HG02870 (cell line): ENCODE measurements at regions not wholly inside any gene's neighbourhood (a gene's known extent, or its start where the extent isn't known, plus 50 kb on each side); places are given as distances from the start of the nearest gene placed in this dataset.
"Not testable (repeated sequence)": the region's sequence is repeated elsewhere in the genome, so short reads cannot be mapped to it uniquely, and the experiment has no call there.

Source experiments
- ATAC-seq: cut with Tn5 transposase; IDR thresholded peaks from one replicate; pipeline ENCODE4 v1.9.1; 2021; ENCODE audit warnings: mild to moderate bottlenecking, moderate library complexity; ENCODE audit not compliant: unreplicated experiment

DNA sequence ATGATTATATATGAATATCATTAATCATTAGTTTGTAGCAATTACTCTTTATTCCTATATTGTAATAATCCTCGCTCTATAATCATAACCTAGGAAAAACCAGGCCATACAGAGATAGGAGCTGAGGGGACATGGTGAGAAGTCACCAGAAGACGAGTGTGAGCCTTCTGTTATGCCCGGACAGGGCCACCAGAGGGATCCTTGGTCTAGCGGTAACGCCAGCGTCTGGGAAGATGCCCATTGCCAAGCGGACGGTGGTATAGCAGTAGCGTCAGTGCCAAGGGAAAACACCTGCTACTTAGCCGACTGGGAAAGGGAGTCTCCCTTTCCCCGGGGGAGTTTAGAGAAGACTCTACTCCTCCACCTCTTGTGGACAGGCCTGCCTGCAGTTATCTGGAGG lies 1347.6 kb downstream of the GATA3 start:
- ATAC-seq, result not testable (repeated sequence)

DNA sequence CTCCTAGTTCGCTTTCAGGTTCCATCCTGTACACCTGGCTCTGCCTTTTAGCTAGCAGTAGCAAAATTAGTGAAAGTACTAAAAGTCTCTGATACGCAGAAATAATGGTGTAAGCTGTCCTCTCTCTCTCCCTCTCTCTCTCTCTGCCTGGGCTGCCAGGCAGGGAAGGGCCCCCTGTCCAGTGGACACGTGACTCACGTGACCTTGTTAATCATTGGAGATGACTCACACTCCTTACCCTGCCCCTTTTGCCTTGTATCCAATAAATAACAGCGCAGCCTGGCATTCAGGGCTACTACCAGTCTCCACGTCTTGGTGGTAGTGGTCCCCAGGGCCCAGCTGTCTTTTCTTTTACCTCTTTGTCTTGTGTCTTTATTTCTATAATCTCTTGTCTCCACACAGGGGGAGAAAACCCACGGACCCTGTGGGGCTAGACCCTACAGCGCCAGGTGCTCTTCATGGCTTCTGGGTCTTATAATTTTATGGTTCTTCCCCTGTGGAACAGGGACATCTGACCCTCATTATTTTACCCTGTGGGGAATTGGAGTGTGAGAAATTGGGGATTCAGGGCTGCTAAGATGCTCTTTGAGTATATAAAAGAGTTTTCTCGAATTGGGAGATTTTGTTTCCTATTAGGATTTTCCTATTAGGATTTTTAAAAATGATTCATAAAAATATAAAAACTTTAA lies 1348.2 kb downstream of the GATA3 start:
- ATAC-seq, result not testable (repeated sequence)

GRCh38 chr10:9407201-9407600 lies 1352.7 kb downstream of the GATA3 start:
- ATAC-seq, result not testable (repeated sequence)

GRCh38 chr10:9416331-9416730 lies 1361.8 kb downstream of the GATA3 start:
- ATAC-seq, result no peak

DNA sequence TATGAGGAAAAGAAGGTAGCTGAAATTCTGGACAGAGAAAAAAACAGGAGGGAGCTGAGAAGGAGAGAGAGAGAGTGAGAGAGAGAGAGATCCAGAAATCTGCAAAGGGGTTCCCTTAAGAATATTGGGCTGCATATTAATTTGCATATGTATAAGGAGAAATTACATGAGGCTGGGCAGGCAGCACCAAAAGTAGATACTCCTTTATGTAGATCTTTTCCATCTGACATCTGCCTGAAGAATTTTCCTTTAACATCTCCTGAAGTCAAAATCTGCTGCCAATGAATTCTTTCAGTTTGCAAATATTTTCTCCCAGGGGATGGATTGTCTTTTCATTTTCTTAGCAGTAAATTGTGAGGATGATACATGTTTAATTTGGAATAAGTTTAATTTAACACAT lies 1365.3 kb downstream of the GATA3 start:
- ATAC-seq, result no peak

DNA sequence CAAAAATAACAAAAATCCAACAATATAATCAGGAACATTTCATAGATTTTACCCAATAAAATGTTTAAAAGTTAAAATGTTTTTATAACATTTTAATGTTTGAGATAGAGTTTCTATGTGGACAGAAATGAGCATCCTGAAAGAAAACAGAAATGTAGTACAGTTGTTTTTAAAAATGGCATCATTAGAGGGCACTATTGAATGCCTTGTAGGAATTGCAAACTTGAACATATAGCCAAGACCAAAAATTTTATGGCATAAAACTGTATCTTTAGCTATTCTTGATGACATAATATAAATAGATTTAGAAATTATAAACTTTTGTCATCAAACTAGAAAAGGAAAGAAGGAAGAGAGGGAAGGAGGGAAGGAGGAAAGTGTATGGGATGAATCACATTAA lies 1372.7 kb downstream of the GATA3 start:
- ATAC-seq, result no peak

GRCh38 chr10:9437131-9437530 lies 1382.6 kb downstream of the GATA3 start:
- no peak for ATAC-seq

- no peak for ATAC-seq
Observed at GRCh38 chr10:9443758-9444157, 1389.3 kb downstream of the GATA3 start.

DNA sequence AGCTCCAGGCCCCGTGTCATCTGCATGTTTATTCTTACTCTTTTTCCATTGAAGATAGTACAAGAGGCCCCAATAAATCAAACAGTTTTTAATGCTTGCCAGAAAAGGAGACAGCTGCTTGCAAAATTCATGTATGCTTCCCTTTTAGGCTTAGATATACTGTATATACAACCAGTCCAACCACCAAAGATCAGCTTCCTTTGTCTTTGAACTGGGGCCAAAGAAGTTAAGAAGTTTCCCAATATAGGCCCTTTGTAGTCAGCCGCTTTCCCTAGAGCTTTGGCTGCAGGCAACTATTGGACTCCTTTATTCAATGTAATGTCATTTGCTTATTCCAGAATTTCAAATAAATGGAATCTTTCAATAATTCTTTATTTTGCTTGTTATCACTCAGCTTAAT lies 1395.0 kb downstream of the GATA3 start:
- ATAC-seq, result no peak

GRCh38 chr10:9450801-9451200 lies 1396.3 kb downstream of the GATA3 start:
- no peak for ATAC-seq

DNA sequence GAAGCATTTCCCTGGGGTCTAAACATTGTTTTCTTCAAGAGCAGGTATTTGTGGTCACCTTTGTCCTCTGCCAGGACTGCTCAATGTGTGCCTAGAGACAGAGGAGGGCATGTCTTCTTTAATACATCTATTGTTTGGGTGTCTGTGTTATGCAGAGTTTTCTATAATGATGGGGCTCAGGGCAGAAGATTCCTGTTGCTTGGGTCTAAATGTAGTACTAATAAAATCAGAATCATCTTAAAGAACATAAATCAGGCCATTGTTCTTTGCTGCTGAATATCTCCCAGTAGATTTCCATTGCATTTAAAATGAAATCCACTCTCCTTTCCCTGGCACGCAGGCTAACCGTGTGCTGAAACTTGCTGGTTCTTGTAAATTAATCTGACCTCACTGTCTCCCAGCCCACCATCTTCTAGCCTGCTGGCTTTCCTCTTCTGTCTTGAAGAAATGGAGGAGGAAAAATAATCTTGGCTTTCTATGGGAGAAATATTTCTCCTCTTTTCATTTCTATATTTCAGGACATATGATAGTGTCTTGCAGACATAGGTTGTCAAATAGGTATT lies 1396.8 kb downstream of the GATA3 start:
- ATAC-seq, result no peak

DNA sequence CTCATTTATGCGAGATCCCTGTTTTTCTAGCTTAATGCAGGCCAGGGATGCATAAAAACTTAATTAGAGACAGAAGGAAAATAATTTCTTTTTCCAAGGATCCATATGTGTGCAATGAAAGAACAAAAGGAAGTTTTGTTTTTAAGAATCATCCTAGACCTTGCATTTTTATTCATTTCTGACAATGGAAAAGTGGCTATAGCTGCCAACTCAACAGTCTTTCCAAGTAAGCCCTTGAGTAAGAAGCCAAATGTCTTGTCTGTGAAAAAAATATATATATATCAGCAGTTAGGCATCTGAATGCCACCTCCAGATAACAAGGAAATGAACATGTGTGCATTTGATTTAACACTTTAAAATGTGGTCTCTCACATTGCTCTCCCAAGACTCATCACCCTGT lies 1397.6 kb downstream of the GATA3 start:
- no peak for ATAC-seq

- not testable (repeated sequence) for ATAC-seq
Observed at GRCh38 chr10:9453871-9454270, 1399.4 kb downstream of the GATA3 start.

- no peak for ATAC-seq
Observed at GRCh38 chr10:9469663-9470205, 1415.2 kb downstream of the GATA3 start.

DNA sequence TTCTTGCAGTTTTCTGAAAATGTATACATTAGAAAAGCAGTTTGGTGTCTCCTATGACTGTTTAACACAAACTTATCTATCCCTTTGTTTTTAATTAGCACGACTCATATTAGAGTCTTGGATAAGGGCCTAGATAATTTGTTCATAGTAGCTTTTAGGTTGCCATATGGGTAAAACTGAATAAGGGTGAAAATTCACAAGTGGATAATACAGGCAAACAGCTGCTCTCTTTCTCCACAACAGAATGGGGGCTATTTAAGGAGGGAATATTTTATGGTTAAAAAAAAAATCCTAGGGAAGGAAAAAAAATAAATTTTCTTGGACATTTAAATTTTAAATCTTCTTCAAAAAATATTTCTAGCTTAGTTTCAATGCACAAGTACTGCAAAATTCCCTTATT lies 1416.1 kb downstream of the GATA3 start:
- no peak for ATAC-seq

GRCh38 chr10:9501944-9502343 lies 1447.5 kb downstream of the GATA3 start:
- no peak for ATAC-seq

DNA sequence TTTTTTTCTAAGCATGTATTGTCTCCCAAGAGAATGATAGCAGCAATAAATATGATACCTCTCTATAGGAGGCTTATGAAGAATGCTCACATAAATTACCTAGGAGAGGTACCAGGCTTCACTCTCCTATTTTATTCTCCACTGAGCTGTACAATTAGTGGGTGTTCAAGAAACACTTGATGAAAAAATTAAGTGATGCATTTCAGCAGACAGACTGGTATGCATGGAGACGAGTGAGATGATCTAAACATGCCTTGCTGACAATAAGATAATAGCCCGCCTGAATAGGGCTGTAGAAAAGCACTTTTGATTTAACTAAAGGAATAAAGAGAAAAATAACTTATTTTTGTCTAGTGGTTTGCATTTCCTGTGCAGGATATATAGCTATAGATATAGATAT lies 1449.7 kb downstream of the GATA3 start:
- ATAC-seq, result no peak

- no peak for ATAC-seq
Observed at GRCh38 chr10:9505546-9505945, 1451.1 kb downstream of the GATA3 start.

GRCh38 chr10:9508606-9509005 lies 1454.1 kb downstream of the GATA3 start:
- no peak for ATAC-seq

DNA sequence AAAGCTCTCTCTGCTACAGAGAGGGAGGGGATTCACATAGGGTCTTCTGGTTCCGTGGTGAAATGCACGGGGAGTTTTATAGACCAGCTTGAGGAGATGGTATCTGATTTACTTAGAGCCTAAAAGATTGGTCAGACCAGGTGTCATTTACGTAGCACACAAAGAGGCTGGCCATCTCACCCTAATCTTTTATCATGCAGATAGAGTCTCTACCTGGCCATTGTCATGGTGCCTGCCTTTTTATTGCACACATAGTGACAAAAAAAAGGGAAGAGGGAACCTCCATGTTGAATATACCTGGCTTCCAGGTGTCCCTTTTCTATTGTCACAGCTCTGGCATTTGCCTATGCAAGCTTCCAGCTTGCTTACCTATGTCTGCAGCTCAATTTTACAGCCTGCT lies 1456.1 kb downstream of the GATA3 start:
- ATAC-seq, result no peak

DNA sequence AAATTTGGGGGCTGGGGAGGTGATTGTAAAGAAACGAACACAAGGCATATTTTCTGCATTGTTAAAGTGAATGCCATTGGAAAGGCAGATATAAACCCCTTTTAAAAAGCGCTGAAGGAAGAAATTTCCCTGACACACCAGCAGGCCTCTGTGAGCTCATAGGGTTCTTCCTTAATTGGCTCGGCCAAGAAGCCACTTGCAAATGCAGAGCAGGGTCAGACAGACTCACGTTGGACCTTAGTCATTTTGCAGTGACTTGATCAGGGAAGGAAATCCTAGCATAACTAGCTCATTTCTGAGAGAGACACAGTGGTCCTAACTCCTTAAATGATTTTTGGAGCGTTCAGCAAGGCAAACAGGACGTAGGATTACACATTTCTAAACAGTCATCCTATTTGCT lies 1461.4 kb downstream of the GATA3 start:
- ATAC-seq, result no peak

- ATAC-seq, result peak; percentile 59
Observed at GRCh38 chr10:9535744-9536143, 1481.3 kb downstream of the GATA3 start.

DNA sequence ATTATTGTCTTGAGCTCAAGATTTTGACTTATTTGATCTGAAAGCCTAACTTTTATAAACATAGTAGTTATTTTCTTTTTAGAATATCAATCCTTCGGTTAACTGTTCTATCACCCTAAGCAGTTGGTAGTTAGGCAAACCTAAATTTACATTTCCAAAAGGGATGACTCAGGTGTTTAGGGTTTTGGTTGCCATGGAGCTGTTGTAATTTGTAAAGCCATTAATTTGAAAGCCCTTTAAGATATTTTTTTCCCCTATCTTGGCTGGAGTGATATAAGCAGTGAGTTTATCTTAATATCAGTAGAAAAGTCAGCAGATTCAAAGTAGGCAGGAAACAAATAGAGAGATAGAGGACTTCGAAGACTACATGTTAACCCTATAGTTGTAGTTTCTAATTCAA lies 1472.6 kb upstream of the CELF2 start:
- no peak for ATAC-seq
